Activated gamma-delta T cell treated with anti-CD3 and anti-CD28 coated beads, Interleukin-2, amount 50 U/mL, for 16 hours (primary cell): ENCODE measurements at regions not wholly inside any gene's neighbourhood (a gene's known extent, or its start where the extent isn't known, plus 50 kb on each side); places are given as distances from the start of the nearest gene placed in this dataset.

Experiments
- DNase-seq: peaks from one replicate; pipeline ENCODE4 v3.0.0-alpha.2; 2020; ENCODE audit warnings: low read depth

DNA sequence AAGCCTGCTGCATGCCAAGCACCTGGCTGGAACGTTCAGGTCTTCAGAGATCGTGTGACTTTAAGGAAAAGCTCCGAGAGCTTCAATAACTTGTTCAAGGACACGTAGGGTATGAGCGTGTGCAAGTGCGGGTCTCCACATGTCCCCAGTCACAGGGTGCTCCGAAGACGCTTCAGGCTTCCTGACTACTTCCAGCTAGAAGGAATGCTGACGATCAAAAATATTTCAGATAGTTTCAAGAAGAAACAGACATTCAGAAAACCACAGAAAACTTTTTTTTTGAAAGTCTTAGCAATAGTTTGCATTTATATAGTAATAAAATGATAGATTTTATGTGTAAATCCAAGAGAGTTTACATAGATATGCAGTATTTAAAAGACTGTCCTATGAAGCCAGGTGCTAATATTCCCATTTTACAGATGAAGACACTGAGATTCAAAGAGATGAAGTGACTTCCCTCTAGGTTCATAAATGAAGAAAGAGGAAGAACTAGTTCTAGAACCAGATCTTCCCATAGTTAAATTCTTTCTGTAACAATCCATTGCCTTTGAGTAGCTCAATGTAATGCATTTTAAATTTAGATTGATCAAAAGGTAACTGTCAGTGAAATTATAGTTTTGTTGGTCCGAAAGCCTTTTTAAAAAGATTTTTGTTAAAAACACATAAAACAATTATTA is 247.6 kb downstream of the MYLK4 start:
- no peak for DNase-seq

DNA sequence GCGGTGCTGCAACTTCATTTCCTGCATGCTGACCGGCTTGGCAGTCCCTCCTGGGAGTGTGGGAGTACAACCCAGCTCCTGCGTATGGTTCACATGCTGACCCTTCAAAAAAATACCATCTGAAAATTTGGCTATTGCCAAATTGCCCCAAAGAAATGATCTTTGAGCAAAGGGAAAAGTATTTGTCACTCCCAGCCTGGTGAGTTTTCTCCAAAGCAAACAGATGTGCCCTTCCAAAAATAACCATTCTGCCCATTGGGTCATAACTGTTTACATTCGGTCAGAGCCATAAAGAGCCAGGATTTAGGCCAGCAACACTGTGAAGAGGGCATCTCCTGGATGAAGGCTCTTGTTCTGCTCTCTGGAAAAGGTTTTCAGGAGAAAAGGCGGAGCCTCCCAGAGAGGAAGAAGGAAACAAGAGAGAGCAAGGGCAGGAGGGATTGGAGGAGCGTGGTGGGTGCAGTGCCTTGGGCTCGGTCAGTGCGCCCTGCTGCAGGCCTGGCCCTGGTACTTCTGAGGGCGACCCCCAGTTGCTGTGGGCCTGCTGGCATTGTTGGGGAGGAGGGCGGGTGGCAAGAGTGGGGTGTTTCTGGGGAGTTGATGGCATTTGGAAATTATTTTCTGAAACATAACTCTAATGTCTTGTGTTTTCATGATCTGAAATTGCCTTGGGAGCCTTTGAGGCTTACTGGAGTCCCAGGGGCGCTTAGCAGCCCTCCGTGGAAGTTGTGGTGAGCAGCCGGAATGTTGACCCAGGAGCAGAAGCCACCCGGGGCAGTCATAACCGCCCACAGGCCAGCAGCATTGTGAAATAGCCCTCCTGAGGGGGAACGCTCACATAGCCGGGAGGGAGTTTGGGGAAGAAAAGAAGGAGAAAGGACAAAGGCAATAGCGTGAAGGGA is 248.4 kb downstream of the MYLK4 start:
- DNase-seq, result no peak

DNA sequence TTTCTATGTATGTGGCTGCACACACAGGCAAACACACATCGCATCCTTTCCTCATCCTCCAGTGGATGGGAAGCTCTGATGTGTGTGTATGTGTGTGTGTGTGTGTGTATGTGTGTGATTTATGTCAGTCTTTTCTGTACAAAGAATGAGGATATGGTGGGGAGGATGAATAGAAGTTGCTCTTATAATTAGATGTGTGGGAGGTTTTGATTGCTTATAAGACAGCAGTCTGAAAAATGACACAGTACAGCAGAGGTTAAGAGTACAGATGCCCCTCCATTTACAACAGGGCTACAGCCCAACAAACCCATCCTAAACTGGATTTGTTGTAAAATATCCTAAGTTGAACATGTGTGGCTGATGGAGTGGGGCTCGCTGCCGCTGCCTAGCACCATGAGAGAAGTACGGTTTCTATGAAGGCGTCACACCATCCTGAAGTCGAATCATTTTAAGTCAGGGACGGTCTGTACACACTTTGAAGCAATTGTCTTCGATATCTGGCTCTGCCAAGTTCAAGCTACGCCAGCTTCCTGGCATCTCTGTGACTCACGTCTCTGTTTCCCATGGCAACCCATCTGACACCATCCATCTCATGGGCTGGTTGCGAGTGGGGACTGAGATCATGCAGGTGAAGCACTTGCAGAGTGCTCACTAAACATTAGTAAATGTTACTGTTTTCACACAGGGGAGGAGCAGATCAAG is 252.6 kb downstream of the MYLK4 start:
- no peak for DNase-seq

DNA sequence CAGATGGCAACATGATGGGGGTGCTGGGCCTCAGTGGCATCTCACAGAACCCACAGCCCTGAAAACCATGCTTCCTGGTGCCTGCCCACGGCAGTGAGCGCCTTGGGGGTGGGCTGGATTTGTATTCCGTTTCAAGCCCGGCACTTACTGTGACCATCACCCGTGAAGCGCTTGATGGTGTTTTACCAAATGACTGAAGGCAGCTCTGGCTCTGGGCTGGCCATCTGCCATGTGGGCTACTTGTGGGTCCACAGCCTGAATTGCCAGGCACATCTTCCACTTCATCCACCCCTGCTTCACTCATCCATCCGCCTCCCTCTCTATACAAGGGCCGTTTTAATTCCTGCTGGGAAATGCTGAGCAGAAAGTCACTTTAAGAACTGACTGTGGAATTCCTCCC is 250.9 kb upstream of the GMDS start:
- DNase-seq, result no peak

DNA sequence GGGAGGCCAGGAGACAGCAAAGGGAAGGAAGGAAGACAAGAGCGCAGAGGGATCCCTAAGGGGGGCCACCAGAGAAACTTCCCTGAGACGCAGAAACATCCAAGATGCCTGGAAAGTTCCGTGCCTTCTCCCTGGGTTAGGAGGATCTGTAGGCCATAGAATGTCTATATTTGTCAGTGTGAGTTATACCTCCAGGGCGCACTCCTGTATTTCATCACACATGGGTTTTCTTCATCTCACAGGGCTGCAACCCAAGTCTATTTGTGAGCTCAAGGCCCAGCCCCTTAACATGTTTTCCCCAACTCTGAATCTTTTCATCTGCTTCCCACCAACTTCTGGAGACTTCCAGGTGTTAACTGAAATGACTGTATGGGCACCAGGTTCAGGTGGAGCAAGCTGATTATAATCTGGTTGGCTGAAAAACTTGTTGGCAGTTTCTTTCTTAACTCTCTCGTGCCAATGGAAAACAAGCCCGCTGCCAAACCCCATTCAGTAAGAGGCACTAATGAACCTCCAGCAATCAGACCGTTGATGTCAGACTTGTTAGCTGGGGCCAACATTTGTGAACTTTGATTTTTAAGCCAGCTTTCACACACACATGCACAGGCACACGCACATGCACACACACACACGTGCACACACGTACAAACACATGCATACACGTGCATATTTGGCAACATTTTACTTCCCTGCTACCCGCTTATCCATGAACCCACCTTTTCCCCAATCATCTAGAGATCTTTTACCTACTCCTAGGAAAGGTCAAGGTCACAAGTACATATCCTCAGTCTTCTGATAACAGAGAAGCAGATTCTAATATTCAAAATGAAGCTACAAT is 247.5 kb upstream of the GMDS start:
- no peak for DNase-seq

DNA sequence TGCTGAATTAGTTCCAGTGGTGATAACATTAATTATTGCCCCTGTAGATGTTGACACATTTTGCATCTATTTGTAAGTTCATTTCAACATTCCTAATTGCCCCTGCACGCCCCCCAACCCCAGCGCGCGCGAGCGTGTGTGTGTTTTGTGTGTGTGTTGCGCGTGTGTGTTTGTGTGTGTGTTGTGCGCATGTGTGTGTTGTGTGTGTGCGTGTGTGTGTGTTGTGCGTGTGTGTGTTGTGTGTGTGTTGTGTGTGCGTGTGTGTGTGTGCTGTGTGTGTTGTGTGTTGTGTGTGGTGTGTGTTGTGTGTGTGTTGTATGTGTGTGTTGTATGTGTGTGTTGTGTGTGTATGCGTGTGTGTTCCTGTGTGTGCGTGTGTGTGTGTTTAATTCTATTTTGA is 245.7 kb upstream of the GMDS start:
- DNase-seq, result no peak

DNA sequence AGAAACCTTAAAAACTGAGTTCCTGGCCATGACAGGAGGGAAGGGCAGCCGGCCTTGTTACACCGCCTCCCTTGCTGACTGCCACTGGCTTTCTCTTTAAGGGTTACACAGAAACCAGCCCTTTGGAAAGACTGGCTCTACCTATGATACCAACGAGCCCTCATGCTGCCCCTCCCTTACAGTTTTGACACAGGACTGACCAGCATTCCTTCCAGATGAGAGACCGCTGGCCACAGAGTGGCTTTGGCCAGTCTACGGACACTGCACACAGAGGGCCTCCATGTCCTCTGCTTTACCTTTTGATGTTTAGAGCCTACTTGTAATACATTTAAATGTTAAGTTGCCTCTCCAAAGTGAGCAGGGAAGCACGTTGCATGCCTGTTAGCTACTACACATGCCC is 243.2 kb upstream of the GMDS start:
- no peak for DNase-seq

DNA sequence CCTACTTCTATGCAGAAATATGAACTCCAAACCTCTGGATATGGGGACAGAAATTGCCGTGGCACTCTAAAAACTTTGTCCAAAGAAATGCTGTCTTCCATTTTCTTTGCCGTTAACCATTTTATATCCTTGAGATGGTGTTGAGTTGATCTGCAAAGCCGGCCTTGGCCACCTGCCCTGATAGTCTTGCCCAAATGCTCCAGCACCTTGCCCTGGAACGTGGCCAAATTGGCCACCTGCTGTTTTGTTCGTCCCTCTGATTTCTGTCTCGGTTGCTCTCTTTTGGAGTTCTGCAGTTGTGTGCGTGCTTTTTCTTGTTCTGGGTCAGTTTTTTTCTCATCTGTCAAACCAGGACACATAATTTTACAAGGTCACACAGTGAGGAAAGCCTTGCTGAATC is 239.7 kb upstream of the GMDS start:
- DNase-seq, result no peak

DNA sequence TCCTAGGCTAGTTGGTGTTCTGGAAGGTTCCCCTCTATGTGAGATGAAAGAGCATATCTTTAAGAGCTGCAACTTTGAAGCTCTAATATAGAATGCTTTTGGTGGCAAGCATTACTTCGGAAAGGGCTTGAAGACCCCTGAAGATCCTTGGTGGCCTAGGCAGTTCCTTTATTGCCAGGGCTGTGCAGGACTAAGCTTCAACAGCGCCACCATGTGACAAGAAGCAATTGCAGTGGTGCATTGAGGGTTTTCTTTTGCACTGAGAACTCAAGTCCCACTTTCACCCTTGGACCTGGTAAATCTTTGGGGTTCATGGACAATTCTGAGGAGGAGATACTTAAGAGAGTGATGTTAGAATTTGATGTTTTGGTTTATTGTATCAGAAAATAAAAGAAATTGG is 237.4 kb upstream of the GMDS start:
- no peak for DNase-seq

DNA sequence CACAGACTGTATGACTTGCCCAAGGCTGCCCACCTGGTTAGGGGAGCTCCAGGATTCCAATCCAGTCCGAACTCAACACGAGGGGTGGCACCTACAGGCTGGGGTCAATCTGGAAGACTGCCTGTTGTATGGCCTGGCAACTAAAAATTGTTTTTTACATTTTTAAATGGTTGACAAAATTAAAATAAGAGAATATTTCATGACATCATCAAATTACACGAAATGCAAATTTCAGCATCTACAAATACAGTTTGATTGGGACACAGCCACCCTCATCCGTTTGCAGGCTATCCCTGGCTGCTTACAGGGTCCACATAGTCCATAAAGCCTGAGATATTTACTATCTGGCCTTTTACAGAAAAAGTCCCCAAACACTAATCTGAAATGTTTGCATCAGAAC is 235.9 kb upstream of the GMDS start:
- no peak for DNase-seq

DNA sequence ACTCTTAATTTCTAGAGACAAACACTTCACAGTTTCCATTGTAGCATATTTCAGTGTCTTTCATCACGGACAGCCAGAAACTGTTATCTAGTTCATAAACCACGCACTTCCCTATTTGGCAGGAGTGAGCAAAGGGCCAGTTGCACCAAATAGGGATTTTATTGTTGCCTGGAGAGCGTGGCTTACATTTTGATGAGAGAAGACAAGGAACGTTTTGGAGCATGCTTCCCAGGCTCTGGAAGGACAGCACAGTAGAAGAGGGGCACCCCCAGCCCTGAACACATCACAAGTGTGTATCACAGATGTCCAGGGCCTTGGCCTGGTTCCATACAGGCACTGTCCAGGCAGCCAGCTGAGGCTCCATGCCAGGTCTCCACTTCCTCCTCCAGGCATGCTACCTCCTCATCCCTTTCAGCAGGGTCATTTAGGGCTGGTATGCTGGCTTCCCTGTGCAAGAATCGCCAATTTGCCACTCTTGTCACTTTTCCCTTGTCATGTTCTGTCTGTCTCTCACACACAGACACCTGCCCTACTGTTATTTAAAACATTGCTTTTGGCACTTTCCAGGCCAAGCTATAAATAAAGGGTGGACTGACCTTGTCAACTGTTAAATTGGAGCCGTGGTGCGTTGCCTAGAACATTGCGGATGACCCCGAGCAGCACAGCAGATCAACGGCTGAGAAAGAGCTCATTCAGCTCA is 235.0 kb upstream of the GMDS start:
- no peak for DNase-seq

DNA sequence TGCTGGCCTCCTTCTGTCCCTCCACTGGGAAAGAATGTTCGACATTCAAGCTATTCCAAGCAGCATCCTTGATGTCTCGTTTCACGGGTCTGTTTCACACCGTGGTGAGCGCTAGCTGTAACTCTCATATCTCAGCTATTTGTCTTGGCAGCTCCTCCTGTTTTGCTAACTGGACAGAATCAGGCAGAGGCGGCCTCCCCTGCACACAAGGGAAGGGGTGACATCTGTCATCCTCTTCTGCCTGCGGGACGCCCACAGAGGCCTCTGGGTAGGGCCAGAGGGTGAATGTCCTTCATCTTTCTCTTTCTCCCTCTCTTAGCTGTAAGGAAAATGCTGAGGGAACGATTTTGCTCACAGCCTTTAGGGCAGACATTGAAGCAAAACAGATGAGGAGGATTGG is 232.8 kb upstream of the GMDS start:
- no peak for DNase-seq

DNA sequence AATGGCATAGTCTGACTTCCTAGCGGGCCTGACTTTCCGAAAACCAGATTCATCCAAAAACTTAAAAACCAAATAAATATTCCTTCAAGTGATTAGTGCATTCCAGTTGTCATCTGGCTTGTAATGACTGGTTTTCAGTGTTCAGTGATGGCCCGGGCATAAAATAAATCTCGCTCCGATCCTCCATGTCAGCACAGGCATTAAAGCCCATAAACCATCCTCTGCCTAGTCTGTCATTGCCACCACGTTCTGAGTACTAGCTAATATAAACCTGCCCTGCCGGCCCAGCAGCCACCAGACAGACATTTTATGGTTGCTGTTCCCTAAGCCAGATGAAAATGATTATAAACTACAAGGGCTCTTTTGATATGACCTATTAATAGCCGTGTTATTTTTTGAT is 232.3 kb upstream of the GMDS start:
- no peak for DNase-seq

DNA sequence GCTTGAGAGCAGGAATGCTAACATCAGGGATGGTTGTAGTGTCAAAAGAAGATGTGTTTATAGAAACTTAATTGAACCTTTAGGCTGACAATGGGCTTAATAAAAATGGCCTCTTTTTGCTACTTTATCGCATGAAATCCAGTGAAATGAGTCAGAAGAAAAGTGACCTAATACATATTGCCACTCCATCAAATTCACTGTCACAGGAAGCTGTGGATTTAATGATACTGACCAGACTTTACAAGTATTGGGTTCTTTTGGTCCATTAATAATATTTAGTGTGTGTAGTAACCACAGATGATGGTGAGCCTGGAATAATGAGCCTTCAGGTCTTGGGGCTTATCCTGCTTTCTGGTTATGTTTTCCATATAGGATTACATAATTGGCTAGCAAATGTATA is 231.8 kb upstream of the GMDS start:
- no peak for DNase-seq

DNA sequence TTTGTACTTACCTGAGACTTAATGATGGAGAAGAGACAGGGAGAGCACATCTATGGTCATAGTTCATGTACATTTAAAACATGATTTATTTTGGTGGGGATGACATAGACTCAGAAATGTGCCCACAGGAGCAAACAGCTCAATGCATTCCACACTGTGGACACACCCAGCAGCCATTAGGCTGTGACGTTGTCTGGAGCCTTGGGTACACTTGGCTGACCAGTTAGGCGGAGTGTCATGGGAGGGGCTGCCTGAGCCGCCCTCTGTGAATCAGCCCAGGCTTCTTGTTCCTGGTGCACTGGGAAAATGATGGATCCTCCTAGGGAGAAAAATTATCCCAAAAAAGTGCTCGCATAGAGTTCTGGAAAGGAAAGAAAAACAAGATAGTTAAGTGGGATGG is 231.0 kb upstream of the GMDS start:
- DNase-seq, result no peak

DNA sequence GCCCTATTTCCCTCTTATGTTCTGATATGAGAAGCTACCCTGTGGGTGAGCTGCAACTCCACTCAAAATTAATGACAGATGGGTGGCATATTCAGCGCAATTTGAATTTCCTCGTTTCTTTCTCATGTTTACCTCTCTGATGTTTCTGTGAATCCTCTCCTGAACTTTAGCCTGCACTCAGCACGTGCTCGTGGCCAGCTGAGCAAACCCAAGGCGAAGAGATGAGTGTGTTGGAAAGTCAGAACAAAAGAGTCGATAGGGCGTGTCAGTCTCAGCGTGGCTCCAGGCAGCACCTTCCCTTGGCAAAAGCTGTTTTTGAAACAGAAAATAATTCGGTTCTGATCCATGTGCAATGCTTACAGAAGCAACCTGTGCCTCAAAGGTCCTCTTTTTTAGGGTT is 226.1 kb upstream of the GMDS start:
- DNase-seq, result no peak

DNA sequence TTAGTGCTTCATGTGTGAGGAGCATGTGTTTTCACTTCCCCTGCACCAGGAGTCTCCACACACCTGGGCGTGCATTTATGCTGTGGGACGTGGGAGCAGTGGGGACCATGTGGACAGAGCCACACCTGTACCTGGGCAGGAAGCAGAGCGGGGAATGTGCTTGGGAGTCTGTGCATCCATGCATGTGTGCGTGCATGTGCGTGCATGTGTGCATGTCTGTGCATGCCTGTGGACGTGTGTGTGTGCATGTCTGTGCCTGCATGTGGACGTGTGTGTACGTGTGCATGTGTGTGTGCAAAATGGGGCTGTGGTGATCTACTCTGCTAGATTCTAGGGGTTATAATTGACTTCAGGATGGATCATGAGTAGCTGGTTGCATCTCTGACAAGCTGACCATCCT is 224.0 kb upstream of the GMDS start:
- DNase-seq, result no peak

DNA sequence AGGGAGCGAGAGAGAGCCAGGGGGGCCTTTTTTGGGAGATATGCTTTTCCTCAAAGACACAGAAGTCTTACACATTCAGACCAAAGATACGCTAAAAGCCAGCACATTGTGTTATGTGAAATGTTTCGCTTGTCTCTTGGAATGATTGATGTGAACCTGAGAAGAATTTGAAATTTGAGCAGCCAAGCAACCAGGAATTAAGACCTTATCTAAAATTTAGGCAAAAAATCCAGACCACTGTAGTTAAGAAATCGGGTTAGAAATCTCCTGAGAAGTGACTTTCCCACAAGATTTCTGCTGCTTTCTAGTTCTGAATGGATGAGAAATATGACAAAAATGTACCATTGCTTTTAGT is 223.2 kb upstream of the GMDS start:
- DNase-seq, result no peak

DNA sequence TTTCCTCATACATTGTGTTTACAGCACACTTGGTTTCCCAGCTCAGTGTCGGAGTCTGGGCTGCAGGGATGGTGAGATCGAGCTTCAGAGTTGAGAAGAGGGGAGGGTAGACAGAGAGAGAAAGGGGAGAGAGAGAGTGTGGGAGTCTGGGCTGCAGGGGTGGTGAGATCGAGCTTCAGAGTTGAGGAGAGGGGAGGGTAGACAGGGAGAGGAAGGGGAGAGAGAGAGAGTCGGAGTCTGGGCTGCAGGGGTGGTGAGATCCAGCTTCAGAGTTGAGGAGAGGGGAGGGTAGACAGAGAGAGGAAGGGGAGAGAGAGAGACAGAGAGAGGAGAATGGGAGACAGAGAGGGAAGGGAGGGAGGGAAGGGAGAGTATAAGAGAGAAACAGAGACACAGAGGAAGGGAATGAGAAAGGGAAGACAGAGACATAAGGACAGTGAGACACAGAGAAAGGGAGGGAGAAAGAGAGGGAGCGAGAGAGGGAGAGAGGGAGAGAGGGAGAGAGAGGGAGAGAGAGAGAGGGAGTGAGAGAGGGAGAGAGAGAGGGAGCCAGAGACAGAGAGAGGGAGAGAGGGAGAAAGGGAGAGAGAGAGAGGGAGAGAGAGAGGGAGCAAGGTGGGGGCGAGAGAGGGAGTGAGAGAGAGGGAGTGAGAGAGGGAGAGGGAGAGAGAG is 222.7 kb upstream of the GMDS start:
- no peak for DNase-seq

DNA sequence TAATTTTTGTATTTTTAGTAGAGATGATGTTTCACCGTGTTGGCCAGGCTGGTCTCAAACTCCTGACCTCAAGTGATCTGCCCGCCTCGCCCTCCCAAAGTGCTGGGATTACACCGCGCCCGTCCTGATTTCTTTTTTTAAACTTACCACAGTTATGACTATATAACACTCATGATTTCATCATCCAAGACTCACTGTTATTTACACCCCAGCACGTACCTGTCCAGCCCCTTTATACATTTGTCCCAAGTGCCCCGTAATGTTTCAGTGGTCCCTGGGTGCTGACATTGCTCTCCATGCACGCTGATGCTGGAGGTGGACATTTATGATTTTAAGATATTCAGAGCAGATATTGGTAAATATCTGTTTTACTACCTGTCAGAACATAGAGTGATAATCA is 219.9 kb upstream of the GMDS start:
- DNase-seq, result no peak

DNA sequence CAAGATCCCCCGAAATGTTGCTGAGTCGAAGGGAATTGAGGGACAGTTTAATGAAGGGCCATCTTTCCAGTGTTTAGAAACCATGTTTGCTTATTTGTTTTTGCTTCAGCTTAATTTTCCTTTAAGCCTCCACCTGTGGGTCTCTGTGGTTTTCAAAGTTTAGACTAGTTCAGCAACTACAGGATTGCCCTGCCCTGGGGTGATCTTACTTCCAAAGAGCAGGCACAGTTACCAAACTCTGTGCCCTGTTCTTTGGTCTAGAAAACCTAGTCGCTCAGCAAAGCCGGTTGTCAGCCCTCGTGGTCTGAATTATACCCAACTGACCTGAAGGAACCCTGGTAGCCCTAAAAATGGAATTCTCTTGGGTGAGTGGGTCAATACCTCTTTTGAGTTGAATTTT is 219.2 kb upstream of the GMDS start:
- DNase-seq, result no peak
